ENCODE measurements at regions not wholly inside any gene's neighbourhood (a gene's known extent, or its start where the extent isn't known, plus 50 kb on each side); places are given as distances from the start of the nearest gene placed in this dataset.
"Not testable (repeated sequence)": the region's sequence is repeated elsewhere in the genome, so short reads cannot be mapped to it uniquely, and the experiment has no call there.

- Mint-ChIP-seq H3K4me3 (no peak overlapping the region), H3K9me3 (no peaks in the 10 kb centered on the region), H3K4me1 (ENCODE audit: low read depth) (no peaks in the 10 kb centered on the region), H3K36me3 (ENCODE audit: insufficient read depth) (no peaks in the 10 kb centered on the region), H3K27me3 (ENCODE audit: low read depth) (no peaks in the 10 kb centered on the region)
- ATAC-seq = no peak
- no peak for DNase-seq
Measured at GRCh38 chr2:43074052-43074451, 152.4 kb downstream of the ZFP36L2 start.

DNA sequence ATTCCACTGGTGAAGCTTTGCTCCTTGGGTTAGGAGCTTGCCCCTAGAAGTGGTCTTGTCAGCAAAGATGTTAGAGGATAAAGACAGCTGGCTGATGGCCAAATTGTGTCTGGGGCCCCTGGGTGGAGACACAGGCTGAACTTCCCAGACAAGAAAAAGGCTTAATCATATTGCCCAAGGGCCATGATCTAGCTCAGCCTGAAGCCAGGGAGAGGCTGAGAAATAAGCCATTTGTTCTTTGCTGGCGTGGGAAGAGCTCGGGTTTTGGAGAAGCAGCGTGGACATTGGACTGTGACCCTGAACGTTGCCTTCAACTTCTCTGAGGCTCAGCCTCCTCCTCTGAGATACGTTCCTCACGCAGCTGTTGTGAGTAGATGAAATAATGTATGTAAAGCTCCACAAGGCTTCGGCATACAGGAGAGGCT lies 153.0 kb downstream of the ZFP36L2 start:
- ATAC-seq (no peak), DNase-seq (no peak)
- H3K27me3 Mint-ChIP-seq (ENCODE audit: low read depth) = no peaks in the 10 kb centered on the region
- no peaks in the 10 kb centered on the region for H3K4me1 Mint-ChIP-seq (ENCODE audit: low read depth)
- no peak overlapping the region for H3K4me3 Mint-ChIP-seq
- H3K9me3 Mint-ChIP-seq = no peaks in the 10 kb centered on the region
- no peaks in the 10 kb centered on the region for H3K36me3 Mint-ChIP-seq (ENCODE audit: insufficient read depth)

- ATAC-seq (no peak), DNase-seq (no peak)
- Mint-ChIP-seq H3K36me3 (ENCODE audit: insufficient read depth) (no peaks in the 10 kb centered on the region), H3K4me3 (no peak overlapping the region), H3K27me3 (ENCODE audit: low read depth) (no peaks in the 10 kb centered on the region), H3K9me3 (no peaks in the 10 kb centered on the region), H3K4me1 (ENCODE audit: low read depth) (no peaks in the 10 kb centered on the region)
Measured at GRCh38 chr2:43071599-43072550, 154.5 kb downstream of the ZFP36L2 start.

DNA sequence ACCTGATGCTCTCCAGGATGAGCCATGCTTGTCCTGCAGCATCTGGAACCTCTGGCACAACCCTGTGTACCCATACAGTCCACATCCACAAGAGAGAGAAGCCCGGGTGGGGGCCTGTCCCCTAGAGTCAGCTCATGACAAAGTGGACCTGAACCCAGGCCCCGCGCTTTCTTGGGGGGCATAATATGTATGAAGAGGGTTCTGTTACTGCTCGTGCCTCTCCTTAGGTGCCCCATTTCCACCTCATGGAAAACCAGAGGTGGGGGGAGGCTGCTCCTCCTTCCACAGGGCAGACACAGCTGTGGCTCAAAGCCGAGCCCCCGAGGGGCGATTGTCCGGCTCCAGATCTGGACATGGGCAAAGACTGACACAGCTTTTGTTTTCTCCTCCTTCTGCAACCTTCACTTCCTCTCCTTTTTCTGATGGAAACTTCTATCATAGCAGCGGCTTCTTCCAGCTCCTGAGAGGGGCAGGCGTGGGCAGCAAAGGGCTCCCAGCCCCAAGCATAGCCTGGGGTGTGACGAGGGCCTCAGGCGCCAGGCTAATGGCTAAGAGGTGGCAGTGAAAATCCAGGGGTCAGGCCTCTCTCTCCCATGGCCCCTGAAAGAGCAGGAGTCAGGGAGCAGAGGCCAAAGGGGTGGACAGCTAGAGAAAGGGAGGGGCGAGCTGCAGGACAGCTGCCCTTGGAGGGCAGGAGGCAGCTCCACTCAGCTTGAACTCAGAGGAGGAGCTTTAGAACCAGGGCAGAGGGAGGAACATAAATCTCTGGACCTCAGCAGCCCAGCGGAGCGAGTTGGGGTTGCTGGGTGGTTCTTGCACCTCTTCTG lies 155.5 kb downstream of the ZFP36L2 start:
- no peak for ATAC-seq

DNA sequence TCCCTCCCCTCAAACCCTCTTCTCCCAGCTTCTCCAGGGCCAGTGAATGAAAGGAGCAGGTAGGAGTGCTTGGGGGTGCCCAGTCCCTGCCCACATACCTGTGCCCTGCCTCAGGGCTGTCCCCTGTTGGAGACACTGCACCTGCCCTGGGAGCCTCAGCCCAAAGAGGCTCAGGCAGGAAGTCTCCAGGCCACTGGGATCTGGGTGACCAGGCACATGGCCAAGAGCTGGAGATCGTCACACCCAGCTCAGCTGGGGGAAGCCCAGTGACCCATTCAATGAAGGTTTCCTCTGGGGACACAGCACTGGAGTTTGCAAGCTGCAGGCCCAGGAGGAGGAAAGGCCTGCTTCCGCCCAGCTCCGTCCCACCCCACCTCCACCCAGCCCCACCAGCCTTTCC lies 156.4 kb downstream of the ZFP36L2 start:
- Mint-ChIP-seq H3K4me3 (no peak overlapping the region), H3K9me3 (no peaks in the 10 kb centered on the region), H3K27me3 (ENCODE audit: low read depth) (no peaks in the 10 kb centered on the region), H3K4me1 (ENCODE audit: low read depth) (no peaks in the 10 kb centered on the region), H3K36me3 (ENCODE audit: insufficient read depth) (no peaks in the 10 kb centered on the region)
- ATAC-seq (no peak), DNase-seq (no peak)

More for the DNA sequence above, 155.5 kb downstream of the ZFP36L2 start:
- Mint-ChIP-seq H3K36me3 (ENCODE audit: insufficient read depth) (no peaks in the 10 kb centered on the region), H3K4me3 (no peak overlapping the region), H3K27me3 (ENCODE audit: low read depth) (no peaks in the 10 kb centered on the region), H3K9me3 (no peaks in the 10 kb centered on the region), H3K4me1 (ENCODE audit: low read depth) (no peaks in the 10 kb centered on the region)
- no peak for DNase-seq

- Mint-ChIP-seq H3K36me3 (ENCODE audit: insufficient read depth) (no peaks in the 10 kb centered on the region), H3K9me3 (no peaks in the 10 kb centered on the region), H3K27me3 (ENCODE audit: low read depth) (no peaks in the 10 kb centered on the region), H3K4me1 (ENCODE audit: low read depth) (no peaks in the 10 kb centered on the region), H3K4me3 (no peak overlapping the region)
- DNase-seq = no peak
- ATAC-seq = no peak
Measured at GRCh38 chr2:43068631-43069517, 157.5 kb downstream of the ZFP36L2 start.

- H3K9me3 Mint-ChIP-seq = no peaks in the 10 kb centered on the region
- no peaks in the 10 kb centered on the region for H3K27me3 Mint-ChIP-seq (ENCODE audit: low read depth)
- no peak overlapping the region for H3K4me3 Mint-ChIP-seq
- ATAC-seq = no peak
- no peaks in the 10 kb centered on the region for H3K4me1 Mint-ChIP-seq (ENCODE audit: low read depth)
- H3K36me3 Mint-ChIP-seq (ENCODE audit: insufficient read depth) = no peaks in the 10 kb centered on the region
- DNase-seq = no peak
Measured at GRCh38 chr2:43068041-43068533, 158.3 kb downstream of the ZFP36L2 start.

DNA sequence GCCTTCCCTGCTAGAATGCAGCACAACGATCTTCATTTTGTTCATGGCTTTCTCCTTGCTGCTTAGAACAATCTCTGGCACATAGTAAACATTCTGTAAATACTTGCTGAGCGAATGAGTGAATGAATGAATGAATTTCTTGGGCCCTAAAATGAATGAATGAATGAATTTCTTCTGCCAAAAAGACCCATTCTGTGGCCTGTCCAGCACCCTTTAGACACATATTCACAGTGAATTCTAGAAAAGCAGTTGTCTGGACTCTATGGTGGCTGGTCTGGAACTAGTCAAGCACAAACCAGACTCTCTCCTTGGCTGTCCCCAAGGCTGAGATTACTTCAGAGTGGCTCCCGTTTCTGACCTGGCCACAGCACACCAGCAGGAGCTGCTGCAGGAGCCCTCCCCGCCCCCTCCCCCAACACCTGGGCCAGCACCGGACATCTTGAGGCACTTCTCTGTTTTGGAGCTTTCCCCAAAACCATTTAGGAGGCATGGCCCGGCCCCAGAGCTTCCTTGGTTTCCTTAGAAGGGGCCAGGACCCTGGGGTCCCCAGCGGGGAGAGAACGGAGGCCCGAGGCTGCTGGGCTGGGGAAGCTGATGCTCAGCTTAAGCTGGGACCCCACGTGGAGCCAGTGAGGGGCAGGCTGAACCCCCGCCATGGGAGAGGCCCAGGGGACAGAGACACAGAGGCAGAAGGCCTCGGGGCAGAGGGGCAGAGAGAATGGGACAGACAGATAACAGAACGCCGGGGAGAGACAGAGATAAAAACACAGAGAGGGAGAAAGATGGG lies 159.0 kb downstream of the ZFP36L2 start:
- DNase-seq (no peak), ATAC-seq (no peak)
- no peaks in the 10 kb centered on the region for H3K4me1 Mint-ChIP-seq (ENCODE audit: low read depth)
- H3K27me3 Mint-ChIP-seq (ENCODE audit: low read depth) = no peaks in the 10 kb centered on the region
- H3K4me3 Mint-ChIP-seq = no peak overlapping the region
- H3K9me3 Mint-ChIP-seq = no peaks in the 10 kb centered on the region
- no peaks in the 10 kb centered on the region for H3K36me3 Mint-ChIP-seq (ENCODE audit: insufficient read depth)

GRCh38 chr2:43066541-43067253 lies 159.7 kb downstream of the ZFP36L2 start:
- not testable (repeated sequence) for H3K36me3 Mint-ChIP-seq (ENCODE audit: insufficient read depth); H3K9me3 Mint-ChIP-seq; H3K4me3 Mint-ChIP-seq; DNase-seq; ATAC-seq; H3K27me3 Mint-ChIP-seq (ENCODE audit: low read depth); H3K4me1 Mint-ChIP-seq (ENCODE audit: low read depth)

DNA sequence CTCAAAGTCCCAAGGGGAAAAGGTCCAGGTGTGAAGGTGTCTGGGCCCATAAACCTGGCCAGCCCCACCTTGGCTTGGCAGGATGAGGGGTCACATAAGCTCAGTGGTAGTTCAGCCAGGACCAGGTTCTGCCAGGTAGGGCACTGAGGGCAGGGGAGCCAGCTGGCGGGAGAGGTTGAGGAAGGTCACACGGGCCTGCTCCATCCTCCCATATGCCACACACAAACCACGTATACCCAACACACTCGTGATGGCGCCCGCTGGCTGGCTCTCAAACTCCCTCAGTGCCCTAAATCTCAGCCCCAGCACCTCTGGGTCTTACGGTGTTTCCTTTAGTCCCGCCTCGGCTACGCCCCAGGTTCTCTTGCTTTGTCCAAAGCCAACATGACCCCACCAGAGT lies 160.5 kb downstream of the ZFP36L2 start:
- H3K9me3 Mint-ChIP-seq = no peaks in the 10 kb centered on the region
- DNase-seq = no peak

DNA sequence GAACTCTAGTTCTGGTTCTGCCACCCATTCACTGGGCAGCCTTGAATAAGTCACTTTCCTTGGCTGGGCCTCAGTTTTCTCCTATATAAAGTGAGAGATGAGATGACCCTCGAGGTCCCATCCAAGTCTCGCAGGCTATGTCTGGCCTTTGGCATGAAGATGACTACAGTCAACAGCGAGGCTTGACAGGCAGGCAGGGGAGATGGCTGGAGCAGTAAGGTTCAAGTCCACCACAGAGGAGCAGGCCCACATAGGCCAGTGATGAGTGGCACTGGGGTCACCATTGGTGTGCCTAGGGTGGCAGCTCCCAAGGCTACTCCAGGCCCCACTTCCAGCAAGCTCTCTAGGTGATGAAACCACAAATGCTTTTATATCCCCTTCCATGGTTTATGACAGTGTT lies 161.4 kb downstream of the ZFP36L2 start:
- ATAC-seq = no peak
- H3K27me3 Mint-ChIP-seq (ENCODE audit: low read depth) = no peaks in the 10 kb centered on the region
- H3K4me1 Mint-ChIP-seq (ENCODE audit: low read depth) = peaks cover 9% of the 10 kb centered on the region
- no peaks in the 10 kb centered on the region for H3K9me3 Mint-ChIP-seq
- no peak overlapping the region for H3K4me3 Mint-ChIP-seq
- DNase-seq = no peak
- no peaks in the 10 kb centered on the region for H3K36me3 Mint-ChIP-seq (ENCODE audit: insufficient read depth)

More for the DNA sequence above, 160.5 kb downstream of the ZFP36L2 start:
- no peaks in the 10 kb centered on the region for H3K27me3 Mint-ChIP-seq (ENCODE audit: low read depth)
- no peak overlapping the region for H3K4me3 Mint-ChIP-seq
- peaks cover 1% of the 10 kb centered on the region for H3K4me1 Mint-ChIP-seq (ENCODE audit: low read depth)
- H3K36me3 Mint-ChIP-seq (ENCODE audit: insufficient read depth) = no peaks in the 10 kb centered on the region
- ATAC-seq = no peak

- not testable (repeated sequence) for ATAC-seq
Measured at GRCh38 chr2:43063096-43063495, 163.3 kb downstream of the ZFP36L2 start.

DNA sequence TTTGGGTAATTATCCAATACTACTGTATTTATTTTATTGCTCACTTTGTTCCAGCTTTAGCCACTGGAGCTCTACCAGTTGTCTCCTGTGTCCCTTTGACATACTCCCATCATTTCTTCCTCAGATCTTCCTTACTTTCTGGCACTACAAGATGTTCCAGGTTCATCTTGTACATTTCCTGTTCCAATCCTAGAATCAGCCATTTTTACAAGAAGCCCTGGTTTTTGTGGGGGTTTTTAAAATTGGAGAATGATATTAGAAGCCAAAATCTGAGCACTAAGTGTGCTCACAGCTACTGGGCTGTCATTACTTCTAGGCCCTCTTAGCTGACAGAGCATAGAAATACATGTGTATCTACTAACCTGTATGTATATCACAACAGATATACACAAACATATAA lies 164.3 kb downstream of the ZFP36L2 start:
- DNase-seq = no peak
- H3K4me3 Mint-ChIP-seq = no peak overlapping the region
- no peaks in the 10 kb centered on the region for H3K27me3 Mint-ChIP-seq (ENCODE audit: low read depth)
- no peak for ATAC-seq
- H3K36me3 Mint-ChIP-seq (ENCODE audit: insufficient read depth) = no peaks in the 10 kb centered on the region
- no peaks in the 10 kb centered on the region for H3K9me3 Mint-ChIP-seq
- H3K4me1 Mint-ChIP-seq (ENCODE audit: low read depth) = peaks cover 27% of the 10 kb centered on the region

More at GRCh38 chr2:43063096-43063495, 163.3 kb downstream of the ZFP36L2 start:
- H3K27me3 Mint-ChIP-seq (ENCODE audit: low read depth); H3K36me3 Mint-ChIP-seq (ENCODE audit: insufficient read depth); H3K9me3 Mint-ChIP-seq; DNase-seq; H3K4me3 Mint-ChIP-seq: not testable (repeated sequence)
- H3K4me1 Mint-ChIP-seq (ENCODE audit: low read depth) = peaks cover 25% of the 10 kb centered on the region
